ENCODE measurements at regions not wholly inside any gene's neighbourhood (a gene's known extent, or its start where the extent isn't known, plus 50 kb on each side); places are given as distances from the start of the nearest gene placed in this dataset.

DNA sequence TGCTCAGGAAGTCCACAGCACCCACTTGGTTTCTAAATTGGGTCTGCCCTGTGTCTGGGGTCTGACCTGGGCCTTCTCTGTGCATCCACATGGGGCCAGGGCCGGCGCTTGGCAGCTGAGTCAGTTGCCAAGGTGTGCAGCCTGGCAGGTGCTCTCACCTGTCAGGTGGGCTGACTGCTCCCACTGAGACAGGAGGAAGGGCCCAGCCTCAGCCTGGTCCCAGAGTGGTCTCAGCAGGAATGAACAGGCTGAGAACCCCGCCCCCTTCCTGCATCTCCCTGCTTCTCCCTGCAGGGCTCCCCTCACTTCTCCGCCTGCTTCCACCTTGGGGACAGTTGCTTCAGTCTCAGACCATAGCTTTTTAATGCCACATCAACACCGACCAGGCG lies 60.5 kb downstream of the BARX1 start:
- TF ChIP-seq CTCF (IDR thresholded peaks at IDR 0.05): no peak
- no peaks in the 10 kb centered on the region for H3K4me1 ChIP-seq (ENCODE audit: control insufficient read depth in 1 of 2, low read depth in 2 of 2)

DNA sequence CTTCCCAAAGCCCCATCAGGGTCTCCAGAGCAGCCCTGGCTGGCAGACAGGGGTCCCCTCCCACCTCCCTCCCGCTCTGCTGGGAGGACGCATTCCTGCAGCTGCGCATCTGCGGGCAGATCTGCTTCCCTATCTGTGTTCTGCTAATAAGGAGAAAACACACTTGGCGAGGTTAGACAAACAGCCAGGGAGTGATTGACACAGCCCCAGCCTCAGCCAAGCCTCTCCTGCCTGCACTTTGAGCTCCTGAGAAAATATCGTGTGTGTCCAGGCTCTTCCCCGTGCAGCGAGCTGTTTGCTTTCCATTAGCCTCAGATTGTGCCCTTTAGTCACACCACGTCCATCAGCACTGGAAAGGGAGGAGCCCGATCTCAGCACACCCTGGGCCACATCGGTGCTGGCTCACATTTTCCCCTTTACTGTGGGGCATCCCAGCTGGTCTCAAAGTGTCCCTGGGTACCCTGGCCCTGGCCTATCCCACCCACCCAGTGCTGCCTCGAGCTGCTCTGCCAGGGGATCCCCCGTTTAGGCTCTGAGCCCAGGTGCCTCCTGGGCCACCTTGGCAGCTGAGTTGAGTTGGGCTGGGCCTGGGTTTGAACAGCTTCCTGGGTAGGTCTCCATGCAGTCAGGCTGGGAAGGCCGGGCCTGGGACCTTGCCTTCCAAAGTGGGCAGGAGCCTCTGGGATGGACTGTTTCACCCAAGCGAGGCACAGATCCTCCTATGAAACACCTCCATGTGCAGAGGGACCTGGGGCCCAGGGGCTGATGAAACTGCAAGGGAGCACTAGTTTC lies 61.1 kb downstream of the BARX1 start:
- no peak for TF ChIP-seq CTCF (IDR thresholded peaks at IDR 0.05)
- peaks cover 3% of the 10 kb centered on the region for H3K9me3 ChIP-seq
- ATAC-seq (ENCODE audit: insufficient number of reproducible peaks, low FRiP score, low read depth) (no peak), DNase-seq (ENCODE audit: low spot score) (no peak)
- no peaks in the 10 kb centered on the region for H3K36me3 ChIP-seq
- H3K4me1 ChIP-seq (ENCODE audit: control insufficient read depth in 1 of 2, low read depth in 2 of 2): no peaks in the 10 kb centered on the region
- no peak overlapping the region for H3K4me3 ChIP-seq
- H3K27ac ChIP-seq: no peak overlapping the region
- H3K27me3 ChIP-seq (replicated peaks; ENCODE audit: insufficient read depth): no peaks in the 10 kb centered on the region

More for the DNA sequence above, 60.5 kb downstream of the BARX1 start:
- no peaks in the 10 kb centered on the region for H3K36me3 ChIP-seq
- no peak for ATAC-seq (ENCODE audit: insufficient number of reproducible peaks, low FRiP score, low read depth)
- H3K27me3 ChIP-seq (replicated peaks; ENCODE audit: insufficient read depth): no peaks in the 10 kb centered on the region
- DNase-seq (ENCODE audit: low spot score): no peak
- no peak overlapping the region for H3K27ac ChIP-seq
- H3K9me3 ChIP-seq: peaks cover 3% of the 10 kb centered on the region
- H3K4me3 ChIP-seq: no peak overlapping the region

DNA sequence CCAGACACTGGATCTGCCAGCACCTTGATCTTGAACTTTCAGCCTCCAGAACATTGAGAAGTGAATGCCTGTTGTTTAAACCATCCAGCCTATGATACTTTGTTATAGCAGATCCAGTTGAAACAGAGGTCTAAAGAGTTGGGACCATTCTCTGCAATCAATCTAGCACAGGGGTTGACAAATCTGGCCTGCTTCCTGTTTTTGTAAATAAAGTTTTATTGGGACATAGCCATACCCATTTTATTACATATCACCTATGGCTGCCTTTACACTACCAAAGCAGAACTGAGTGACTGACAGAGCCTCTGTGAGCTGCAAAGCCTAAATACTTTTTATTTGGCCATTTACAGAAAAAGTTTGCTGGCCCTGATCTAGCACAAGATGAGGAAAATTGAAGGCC lies 62.0 kb downstream of the BARX1 start:
- Histone ChIP-seq H3K4me3 (no peak overlapping the region), H3K27me3 (replicated peaks; ENCODE audit: insufficient read depth) (no peaks in the 10 kb centered on the region), H3K9me3 (peaks cover 3% of the 10 kb centered on the region), H3K4me1 (ENCODE audit: control insufficient read depth in 1 of 2, low read depth in 2 of 2) (no peaks in the 10 kb centered on the region), H3K27ac (no peak overlapping the region), H3K36me3 (no peaks in the 10 kb centered on the region)
- no peak for TF ChIP-seq CTCF (IDR thresholded peaks at IDR 0.05)
- DNase-seq (ENCODE audit: low spot score) (no peak), ATAC-seq (ENCODE audit: insufficient number of reproducible peaks, low FRiP score, low read depth) (no peak)

DNA sequence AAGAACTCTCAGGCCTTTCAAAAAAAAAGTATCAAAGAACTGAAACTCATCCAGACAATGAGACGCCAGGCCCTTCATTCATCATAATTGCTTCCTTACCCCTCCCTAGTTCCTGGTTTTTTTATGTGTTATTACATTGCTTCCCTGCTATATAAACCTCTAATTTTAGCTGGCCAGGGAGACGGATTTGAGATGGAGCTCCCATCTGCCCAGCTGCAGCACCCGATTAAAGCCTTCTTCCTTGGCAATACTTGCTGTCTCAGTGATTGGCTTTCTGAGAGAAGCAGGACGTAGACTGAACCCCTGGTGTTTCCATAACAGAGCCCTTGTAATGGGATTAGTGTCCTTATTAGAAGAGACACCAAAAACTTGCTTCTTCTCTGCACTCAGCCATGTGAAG lies 62.4 kb downstream of the BARX1 start:
- H3K4me1 ChIP-seq (ENCODE audit: control insufficient read depth in 1 of 2, low read depth in 2 of 2): no peaks in the 10 kb centered on the region
- H3K9me3 ChIP-seq: peaks cover 3% of the 10 kb centered on the region
- no peak for ATAC-seq (ENCODE audit: insufficient number of reproducible peaks, low FRiP score, low read depth)

More for the DNA sequence above, 62.4 kb downstream of the BARX1 start:
- Histone ChIP-seq H3K27ac (no peak overlapping the region), H3K4me3 (no peak overlapping the region), H3K36me3 (no peaks in the 10 kb centered on the region), H3K27me3 (replicated peaks; ENCODE audit: insufficient read depth) (no peaks in the 10 kb centered on the region)
- no peak for TF ChIP-seq CTCF (IDR thresholded peaks at IDR 0.05)
- DNase-seq (ENCODE audit: low spot score): no peak
